Stimulated activated CD4-positive, alpha-beta T cell treated with anti-CD3 and anti-CD28 coated beads, TNF-alpha, amount 100 ng/mL, for 4 hours (primary cell): ENCODE measurements at regions not wholly inside any gene's neighbourhood (a gene's known extent, or its start where the extent isn't known, plus 50 kb on each side); places are given as distances from the start of the nearest gene placed in this dataset.
"Not testable (repeated sequence)": the region's sequence is repeated elsewhere in the genome, so short reads cannot be mapped to it uniquely, and the experiment has no call there.

ENCODE experiments used
- DNase-seq, 3 experiments: peaks; one replicate each; pipeline ENCODE4 v3.0.0-alpha.2; 2020; ENCODE audit warnings: low read depth in 3 of 3

- DNase-seq = no peak
Observed at GRCh38 chr13:33550885-33551284, 265.3 kb upstream of the STARD13 start.

GRCh38 chr13:33554919-33555791, 262.8 kb upstream of the RFC3 start:
- no peak for DNase-seq

DNA sequence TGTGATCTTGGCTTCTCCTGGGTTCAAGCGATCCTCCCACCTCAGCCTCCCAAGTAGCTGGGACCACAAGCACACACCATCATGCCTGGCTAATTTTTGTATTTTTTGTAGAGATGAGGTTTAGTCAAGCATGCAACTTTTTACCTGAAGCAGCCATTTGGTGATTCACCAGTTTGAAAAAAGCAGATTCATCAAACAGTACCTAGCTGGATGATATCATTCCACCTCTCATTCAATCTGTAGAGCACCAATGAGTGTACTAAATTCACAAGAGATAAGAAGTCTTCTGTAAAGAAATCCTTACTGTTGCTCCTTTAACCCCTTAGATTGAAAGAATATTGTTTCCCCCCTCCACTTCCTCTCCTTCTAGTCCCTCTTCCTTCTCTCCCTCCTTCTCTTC, 261.1 kb upstream of the RFC3 start:
- DNase-seq = no peak

DNA sequence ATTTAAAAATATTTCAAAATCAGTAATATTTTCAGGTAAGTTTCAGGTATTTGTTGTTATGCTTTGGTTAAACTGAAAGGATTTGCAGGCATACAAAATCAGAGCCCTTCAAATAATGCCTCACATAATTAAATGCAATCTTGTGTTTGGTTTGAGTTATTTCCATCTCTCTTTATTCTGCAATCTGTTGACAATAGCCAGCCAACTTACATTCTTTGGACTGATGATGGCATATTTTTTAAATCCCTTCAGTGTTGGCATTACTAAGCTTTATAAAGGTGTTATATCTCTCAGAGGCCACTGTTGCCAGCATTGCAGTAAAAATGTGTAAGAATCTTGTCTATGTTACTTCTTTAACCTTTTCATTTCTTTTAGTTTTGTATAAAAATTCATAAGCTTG, 257.2 kb upstream of the RFC3 start:
- no peak for DNase-seq

- no peak for DNase-seq
Observed at GRCh38 chr13:33561627-33562026, 256.3 kb upstream of the RFC3 start.

DNA sequence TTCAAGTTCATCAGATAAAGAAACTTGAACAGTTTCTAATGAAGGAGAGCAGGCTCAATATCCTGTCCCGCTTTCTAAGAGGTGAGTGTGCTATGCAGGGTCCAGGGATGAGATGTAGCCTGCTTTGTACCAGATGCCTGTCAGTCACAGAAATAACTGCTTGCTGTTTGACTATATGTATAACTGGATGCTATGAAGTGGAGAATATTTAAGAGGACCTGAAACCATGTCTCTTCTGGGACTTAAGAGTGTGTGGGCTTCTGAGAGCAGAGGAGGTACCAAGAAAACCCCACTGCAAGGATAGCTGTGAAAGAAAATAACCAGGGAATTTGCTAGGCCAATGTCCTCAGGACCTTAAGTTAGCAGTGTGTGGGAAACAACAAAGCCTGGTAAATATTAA, 246.3 kb upstream of the RFC3 start:
- no peak for DNase-seq

DNA sequence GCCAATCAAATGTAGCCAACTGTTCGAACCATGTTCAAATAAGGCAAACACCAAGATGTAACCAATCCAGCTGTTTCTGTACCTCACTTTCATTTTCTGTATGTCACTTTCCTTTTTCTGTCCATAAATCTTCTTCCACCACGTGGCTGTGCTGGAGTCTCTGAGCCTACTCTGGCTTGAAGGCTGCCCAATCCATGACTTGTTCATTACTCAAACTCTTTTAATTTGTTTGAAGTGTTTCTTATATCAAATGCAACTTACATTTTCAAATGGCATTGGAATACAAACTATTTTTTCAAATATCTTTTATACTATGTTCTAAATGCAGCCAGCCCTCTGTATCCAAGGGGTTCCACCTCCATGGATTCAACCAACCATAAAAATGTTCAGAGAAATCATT, 245.6 kb upstream of the RFC3 start:
- not testable (repeated sequence) for DNase-seq

DNA sequence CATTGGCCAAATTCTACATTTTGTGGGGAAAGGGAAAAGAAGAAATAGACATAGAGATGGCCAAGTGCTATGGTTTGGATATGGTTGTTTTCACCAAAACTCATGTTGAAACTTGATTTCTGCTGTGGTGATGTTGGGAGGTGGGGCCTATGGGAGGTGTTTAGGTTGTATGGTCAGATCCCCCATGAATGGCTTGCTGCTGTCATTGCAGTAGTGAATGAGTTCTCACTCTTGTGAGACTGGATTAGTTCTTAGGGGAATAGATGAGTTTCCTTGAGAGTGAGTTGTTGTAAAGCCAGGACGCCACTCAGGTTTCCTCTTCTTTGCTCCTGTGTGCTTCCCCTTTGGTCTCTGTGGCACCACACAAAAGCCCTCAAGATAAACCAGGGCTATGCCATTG, 242.6 kb upstream of the RFC3 start:
- DNase-seq = no peak

DNA sequence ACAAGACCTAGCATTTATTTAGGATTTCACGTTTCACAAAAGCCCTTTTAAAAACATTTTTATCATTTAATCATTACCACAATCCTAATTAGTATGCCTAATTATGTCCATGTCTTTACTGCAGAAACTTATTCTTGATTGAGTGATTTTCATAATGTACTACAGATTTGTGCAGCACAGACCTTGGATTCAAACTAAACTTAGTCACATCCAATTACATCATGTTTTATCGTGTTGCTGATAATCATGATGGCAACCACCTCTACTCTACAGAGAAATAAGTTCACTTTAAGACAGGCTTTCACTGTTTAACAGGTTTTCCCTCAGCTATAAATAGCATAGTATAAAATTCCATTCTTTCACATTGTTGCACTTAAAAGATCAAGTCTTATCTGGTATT, 240.9 kb upstream of the RFC3 start:
- no peak for DNase-seq

GRCh38 chr13:33578786-33579185, 239.2 kb upstream of the RFC3 start:
- DNase-seq = no peak

DNA sequence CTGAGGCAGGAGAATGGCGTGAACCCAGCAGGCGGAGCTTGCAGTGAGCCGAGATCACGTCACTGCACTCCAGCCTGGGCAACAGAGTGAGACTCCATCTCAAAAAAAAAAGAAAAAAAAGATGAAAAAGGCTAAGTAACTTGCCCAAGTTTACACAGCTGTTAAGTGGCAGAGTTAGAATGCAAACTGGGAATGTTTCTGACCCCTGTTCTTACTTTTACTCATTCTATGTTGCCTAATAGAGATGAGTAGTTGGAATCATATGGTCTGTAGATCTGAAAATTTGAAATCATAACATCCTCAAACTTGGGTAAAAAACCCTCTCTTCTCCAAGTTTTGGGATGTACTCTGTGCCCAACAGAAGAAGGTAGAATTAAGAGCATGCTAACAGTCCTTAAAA, 235.8 kb upstream of the RFC3 start:
- DNase-seq = no peak

- DNase-seq = no peak
Observed at GRCh38 chr13:33583398-33583797, 234.6 kb upstream of the RFC3 start.

GRCh38 chr13:33590936-33591335, 227.0 kb upstream of the RFC3 start:
- no peak for DNase-seq

GRCh38 chr13:33606692-33607091, 211.3 kb upstream of the RFC3 start:
- DNase-seq = no peak

- peak; percentile 14 to 28 (median 20) for DNase-seq
Observed at GRCh38 chr13:33610438-33611120, 207.4 kb upstream of the RFC3 start.

DNA sequence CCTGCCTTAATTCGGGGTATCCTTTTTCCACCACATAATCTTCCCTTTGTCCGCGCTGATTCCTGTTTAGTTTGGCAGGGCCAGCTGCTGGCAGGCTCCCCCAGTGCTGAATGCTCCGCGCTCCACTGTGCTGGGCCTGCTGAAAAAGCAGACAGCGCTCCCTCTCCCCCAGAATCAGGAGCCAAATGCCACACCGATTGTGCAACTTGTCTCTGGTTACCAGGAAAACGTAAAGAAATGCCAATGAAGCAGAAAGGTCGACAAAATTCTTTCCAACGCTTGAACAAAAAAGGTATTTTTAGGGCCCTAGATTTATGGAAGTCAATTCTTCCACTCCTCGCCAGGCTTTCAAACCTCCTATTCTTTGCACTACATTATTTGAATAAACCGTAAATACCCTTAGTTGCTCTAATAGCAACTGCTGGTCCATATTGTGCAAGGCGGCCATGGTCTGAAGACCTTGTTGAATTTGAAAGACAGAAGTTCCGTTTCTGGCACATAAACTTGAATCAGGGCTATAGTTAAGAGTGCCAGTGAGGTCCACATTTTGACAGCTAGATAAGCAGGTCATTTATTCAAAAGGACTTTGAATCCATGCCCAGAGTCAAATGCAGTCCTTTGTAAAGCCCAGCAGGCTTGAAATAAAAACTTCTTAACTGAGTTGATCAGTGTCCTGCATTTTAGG, 206.7 kb upstream of the RFC3 start:
- DNase-seq = no peak

GRCh38 chr13:33612641-33613638, 205.0 kb upstream of the RFC3 start:
- DNase-seq = no peak

DNA sequence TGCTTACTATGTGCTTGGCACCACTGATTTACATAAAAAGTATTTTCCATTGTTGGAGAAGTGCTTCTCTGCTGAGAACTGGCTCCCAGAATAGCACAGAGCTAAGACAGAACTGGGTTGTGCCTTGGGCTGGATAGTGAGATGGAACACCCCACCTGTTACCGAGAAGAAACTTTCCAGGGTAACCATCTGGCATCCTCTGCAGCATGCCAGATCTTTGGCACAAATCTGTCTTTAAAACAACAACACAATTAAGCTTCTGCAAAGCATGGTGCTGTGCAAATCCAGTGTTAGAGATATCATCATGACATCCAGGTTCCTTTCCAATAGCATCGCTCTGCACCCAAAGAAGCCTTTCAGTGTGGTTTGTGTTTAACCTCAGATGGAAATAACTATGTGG, 202.5 kb upstream of the RFC3 start:
- DNase-seq = no peak

DNA sequence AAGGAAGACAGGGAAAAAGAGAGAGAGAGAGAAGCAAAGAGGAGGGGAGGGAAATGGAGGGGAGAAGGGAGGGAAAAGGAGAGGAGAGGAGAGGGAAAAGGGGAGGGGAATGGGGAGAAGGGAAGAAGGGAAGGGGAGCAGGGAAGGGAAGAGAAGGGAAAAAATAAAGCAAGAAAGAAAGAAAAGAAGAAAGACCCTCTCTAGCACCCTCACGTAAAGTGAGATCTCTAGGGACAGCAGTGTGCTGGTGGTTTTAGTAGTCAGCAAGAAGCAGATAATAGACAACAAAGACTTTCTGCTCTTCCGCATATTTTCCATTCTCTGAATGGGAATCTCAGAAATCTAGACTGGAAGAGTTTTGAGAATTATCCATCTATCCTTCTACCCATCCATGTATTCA, 201.8 kb upstream of the RFC3 start:
- DNase-seq = no peak

DNA sequence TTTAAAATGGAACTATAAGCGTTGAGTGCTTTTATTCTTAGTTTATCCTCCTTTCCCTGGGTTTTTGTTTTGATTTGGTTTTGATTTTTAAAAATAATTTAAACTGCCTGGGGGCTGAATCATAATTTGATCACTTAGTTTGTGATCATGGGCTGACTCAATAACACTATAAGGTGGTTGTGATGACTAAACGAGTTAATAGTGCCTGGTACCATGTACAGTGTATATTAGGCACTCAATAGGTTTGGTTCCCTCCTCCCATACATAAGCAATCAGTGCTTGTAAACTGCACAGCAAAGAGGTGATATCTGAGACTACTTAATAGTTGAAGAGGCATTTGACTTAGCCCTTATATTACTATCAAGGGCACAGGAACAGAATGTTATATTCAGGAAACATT, 200.9 kb upstream of the RFC3 start:
- DNase-seq = no peak

DNA sequence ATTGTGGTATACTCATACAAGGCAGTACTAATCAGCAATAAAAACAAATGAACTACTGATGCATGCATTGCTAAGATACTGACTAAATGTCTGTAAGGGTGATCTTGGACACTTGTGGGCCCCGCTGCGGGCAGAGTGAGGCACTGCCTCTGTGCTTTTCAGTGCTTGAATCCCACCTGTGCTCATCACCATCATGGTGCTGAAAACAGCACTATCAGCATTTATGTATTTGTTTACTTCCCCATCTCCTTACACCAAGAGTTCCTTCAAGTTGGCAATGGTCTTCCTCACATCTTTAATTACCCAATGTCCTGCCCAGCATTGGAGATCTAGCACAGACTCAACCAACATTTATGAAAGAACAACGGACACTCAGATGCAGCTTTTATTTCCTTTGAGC, 193.7 kb upstream of the RFC3 start:
- no peak for DNase-seq

DNA sequence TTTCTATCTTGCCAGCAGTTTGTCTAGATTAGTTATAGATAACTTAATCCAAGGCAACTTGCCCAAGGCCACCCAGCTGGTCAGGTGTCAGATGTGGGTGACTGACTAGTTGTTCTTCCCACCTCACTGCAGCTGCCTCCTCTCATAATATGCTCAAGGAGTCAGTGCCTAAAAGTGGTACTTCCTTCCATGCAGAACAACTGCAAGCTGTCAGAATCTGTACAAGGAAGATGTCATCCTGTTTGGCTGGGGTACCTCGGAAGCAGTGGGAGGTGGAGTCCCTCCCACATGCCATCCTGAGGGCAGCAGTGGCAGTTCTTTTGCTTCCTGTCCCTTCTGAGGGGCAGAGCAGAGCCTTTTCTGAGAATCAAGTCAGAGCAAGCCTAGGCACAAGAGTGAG, 193.2 kb upstream of the RFC3 start:
- no peak for DNase-seq
